HG03460 (cell line): ENCODE measurements at regions not wholly inside any gene's neighbourhood (a gene's known extent, or its start where the extent isn't known, plus 50 kb on each side); places are given as distances from the start of the nearest gene placed in this dataset.
"Not testable (repeated sequence)": the region's sequence is repeated elsewhere in the genome, so short reads cannot be mapped to it uniquely, and the experiment has no call there.

Experiments used
- ATAC-seq: cut with Tn5 transposase; IDR thresholded peaks from one replicate; pipeline ENCODE4 v1.9.1; 2021; ENCODE audit not compliant: unreplicated experiment

DNA sequence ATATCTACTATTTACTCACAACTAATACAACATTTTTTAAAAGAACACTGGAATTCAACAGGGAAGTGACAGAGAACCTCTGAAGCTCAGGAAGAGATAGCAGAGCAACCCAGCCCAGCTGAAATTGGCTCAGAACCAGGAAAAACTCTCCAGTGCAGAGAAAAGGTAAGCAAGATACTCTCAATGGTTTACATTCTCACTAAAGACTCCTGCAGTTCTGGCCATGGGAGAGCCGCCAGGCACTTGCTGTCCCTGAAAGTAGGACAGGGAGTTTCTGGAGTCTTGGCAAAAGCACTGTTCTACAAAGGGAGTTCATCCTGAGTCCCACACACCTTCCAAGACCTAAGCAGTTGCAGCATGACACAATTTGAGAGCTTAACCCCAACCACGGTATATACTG lies 330.8 kb downstream of the TRIM36 start:
- no peak for ATAC-seq

DNA sequence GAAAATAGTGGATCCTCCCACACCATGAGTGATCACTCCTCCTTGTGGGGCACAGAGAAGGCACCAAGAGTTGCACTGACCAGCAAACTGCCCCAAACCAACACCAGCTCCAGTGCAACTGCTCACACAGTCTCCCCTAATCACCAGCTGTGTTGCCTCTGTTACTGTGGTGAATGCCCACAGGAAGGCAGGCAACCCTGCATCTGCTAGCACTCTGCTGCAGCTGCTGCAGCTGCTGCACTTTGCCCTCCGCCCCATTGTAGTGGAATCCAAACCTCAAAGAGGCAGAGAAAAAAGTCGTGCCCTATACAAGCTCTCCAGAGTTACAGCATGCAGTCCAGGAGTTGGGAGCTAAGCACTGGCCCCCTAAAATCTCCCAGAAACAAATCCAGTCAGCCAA lies 339.6 kb downstream of the TRIM36 start:
- no peak for ATAC-seq

GRCh38 chr5:114822863-114823262 lies 346.8 kb downstream of the TRIM36 start:
- ATAC-seq: no peak

GRCh38 chr5:114822436-114822835 lies 347.3 kb downstream of the TRIM36 start:
- no peak for ATAC-seq

GRCh38 chr5:114790403-114790792 lies 379.3 kb downstream of the TRIM36 start:
- no peak for ATAC-seq

DNA sequence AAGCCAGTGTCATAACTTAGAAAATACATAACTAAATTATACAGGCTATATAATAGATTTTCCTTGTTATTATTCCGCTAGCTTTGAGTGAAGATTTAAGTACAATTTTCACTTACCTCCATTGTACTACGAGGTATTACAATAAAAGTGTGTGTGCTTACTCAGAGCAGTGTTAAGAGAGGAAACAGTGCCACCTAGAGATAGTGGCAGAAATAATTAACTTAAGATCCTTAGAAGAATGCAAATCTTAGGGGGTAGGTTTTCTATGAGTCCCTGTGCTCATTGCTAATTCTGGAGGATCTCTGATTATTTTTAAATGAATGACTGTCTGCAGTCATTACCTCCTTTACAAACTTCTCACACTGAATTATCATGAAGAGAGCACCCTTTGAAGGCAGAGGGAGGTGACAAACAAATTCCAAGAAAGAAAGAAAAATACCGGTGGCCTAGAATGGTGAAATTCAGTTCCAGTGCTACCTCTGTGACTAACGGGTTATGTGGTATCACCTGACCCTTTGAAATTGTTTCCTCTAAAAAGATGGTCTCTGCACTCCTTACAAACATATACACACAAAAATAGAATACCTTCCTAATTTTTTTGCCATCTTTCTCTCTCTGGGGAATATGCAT lies 379.8 kb downstream of the TRIM36 start:
- ATAC-seq: peak; percentile 75

DNA sequence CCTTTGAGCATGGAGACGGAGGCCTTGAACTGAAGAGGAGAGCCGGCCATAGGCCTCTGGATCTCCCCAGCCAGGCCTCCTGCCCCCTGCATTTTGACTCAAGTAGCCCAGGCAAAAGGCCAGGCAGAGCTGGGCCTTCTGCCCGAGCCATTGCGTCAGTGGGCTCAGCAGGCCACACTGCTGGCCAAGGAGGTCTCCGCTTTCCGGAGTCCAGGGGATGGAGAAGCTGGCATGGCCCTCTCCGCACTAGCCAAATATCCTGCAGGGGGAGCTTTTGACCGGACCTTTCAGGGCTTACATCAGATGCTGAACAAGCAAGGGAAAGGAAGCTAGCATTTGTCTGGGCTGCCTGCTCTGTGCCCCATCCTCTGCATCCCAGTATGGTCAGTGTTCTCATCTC lies 386.8 kb downstream of the TRIM36 start:
- ATAC-seq: no peak

DNA sequence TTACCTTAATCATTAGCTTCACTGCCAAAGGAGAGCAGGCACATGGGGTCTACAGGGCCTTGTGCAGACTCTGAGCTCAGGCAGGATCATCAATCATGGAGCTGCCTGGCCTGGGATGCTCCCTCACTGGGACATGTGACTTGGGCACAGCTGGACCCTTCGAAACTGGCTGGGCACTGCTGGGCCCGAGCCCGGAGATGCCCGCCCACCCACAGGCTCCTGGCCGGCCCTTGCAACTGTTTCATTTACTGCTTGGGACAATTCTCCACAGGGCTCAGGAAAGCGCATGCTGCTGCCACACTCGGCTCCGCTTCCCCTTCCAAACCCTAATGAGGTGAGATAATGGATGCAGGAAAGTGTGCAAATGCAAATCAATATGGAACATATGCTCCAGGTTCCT lies 387.5 kb downstream of the TRIM36 start:
- no peak for ATAC-seq

DNA sequence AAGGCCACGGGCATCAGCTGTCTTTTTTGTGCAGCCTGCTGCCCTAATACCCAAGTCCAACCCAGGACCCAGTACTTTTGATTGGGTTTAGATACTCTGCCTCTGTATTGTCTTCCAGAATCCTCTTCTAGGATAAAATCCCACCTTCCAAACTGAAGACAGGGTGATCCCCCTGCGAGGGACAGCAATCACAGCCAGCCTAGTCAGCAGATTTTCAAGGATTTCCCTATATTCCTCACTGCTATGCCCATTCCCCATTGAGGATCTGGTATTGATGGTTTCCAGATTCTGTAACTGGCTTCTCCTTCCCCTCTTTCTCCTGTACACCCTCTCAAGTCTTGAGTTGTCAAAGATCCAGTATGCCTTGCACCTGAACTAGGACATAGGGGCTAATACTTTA lies 389.4 kb downstream of the TRIM36 start:
- no peak for ATAC-seq

- ATAC-seq: no peak
Measured at GRCh38 chr5:114744406-114744805, 382.5 kb downstream of the KCNN2 start.

DNA sequence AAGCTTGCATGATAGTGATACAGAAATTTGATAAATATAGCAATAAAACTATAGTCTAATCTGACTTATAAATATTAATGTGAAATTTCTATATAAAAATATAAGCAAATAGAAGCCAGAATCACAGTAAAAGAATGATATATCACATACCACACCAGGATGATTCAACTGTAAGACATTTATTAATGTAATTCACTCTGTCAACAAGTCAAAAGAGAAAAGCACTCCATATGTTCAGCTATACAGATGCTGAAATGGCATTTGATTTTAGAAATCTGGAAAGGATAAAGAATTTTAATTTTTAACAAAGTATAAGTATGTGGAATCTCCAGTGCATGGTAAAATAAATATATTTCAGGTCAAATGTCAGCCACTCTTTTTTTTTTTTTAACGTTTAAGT lies 372.4 kb downstream of the KCNN2 start:
- ATAC-seq: no peak

DNA sequence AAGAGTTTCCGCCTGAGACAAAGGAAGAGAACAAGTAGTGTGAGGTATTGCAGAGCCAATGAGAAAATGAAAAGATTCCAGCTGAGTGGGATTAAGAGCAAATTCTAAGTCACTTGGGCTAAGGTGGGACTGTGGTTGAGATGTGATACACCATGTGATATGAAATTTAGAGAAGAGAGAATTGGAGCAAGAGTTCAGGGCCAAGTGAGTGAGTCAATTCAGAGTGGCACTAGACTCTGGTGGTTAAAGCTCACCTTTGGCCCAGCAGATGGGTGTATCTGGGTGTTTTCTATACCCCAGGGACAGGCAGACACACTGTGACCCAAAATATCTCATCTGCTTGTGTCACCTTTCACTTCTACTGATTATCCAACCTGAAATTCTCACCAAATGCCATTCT lies 368.1 kb downstream of the KCNN2 start:
- ATAC-seq: no peak

DNA sequence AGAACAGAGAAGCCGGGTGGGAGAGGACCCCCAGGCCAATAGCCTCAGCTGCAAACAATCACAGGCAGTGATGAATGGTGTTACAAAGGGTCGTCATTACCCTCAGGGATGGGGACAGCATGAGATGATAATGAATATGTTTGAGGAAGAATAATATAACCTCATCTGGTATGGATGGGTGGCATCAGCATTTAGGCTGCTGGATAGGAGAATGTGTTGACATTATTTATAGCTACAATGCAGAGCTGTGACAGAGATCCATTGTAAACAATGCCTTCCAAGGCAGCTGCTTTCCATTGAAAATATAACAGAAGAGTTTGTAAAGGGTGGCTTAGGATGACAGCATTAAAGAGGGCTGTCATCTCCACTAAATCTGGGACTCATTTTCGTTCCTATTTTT lies 365.5 kb downstream of the KCNN2 start:
- no peak for ATAC-seq

- no peak for ATAC-seq
Measured at GRCh38 chr5:114726131-114726530, 364.3 kb downstream of the KCNN2 start.

GRCh38 chr5:114719268-114719667 lies 357.4 kb downstream of the KCNN2 start:
- ATAC-seq: no peak

- no peak for ATAC-seq
Measured at GRCh38 chr5:114716955-114717354, 355.1 kb downstream of the KCNN2 start.

GRCh38 chr5:114704225-114704893 lies 342.5 kb downstream of the KCNN2 start:
- not testable (repeated sequence) for ATAC-seq

DNA sequence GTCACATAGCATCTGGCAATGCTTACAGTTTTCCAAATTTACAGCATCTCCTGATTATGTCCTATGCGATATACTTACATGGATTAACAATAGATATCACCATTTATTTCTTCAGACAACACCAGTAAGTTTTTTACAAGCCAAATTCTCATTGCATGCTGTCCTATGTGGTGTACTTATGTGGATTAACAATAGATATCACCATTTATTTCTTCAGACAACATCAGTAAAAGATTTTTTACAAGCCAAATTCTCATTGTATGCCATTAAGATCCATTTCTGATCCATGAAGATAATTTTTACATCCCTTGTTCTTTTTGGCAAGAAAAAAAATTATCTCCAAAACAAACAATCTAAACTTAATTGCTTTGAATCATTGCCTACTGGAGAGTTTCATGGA lies 340.9 kb downstream of the KCNN2 start:
- no peak for ATAC-seq

GRCh38 chr5:114702136-114702535 lies 340.3 kb downstream of the KCNN2 start:
- ATAC-seq: no peak

- no peak for ATAC-seq
Measured at GRCh38 chr5:114700823-114701222, 339.0 kb downstream of the KCNN2 start.

GRCh38 chr5:114695292-114695904 lies 333.5 kb downstream of the KCNN2 start:
- no peak for ATAC-seq

GRCh38 chr5:114686356-114686755 lies 324.5 kb downstream of the KCNN2 start:
- ATAC-seq: no peak

GRCh38 chr5:114678778-114679177 lies 316.9 kb downstream of the KCNN2 start:
- ATAC-seq: no peak
